GM19372 (cell line): ENCODE measurements at regions not wholly inside any gene's neighbourhood (a gene's known extent, or its start where the extent isn't known, plus 50 kb on each side); places are given as distances from the start of the nearest gene placed in this dataset.
A peak's percentile ranks its signal among the peaks of the same experiment; 100 is the strongest.
"Not testable (repeated sequence)": the region's sequence is repeated elsewhere in the genome, so short reads cannot be mapped to it uniquely, and the experiment has no call there.

Source experiments
- ATAC-seq: cut with Tn5 transposase; IDR thresholded peaks from one replicate; pipeline ENCODE4 v1.9.1; 2021; ENCODE audit warnings: mild to moderate bottlenecking, low read depth, moderate library complexity; ENCODE audit not compliant: unreplicated experiment

GRCh38 chr13:42373048-42373812 lies 101.3 kb downstream of the AKAP11 start:
- ATAC-seq = no peak

- no peak for ATAC-seq
These were observed 103.7 kb downstream of the AKAP11 start for GRCh38 chr13:42375663-42376062.

- peak; percentile 71 for ATAC-seq
These were observed 105.9 kb downstream of the AKAP11 start for GRCh38 chr13:42377640-42378382.

- ATAC-seq = no peak
These were observed 106.4 kb downstream of the AKAP11 start for GRCh38 chr13:42378383-42378780.

GRCh38 chr13:42379241-42379640 lies 107.3 kb downstream of the AKAP11 start:
- no peak for ATAC-seq

GRCh38 chr13:42380420-42381164 lies 108.6 kb downstream of the AKAP11 start:
- ATAC-seq = peak; percentile 44

DNA sequence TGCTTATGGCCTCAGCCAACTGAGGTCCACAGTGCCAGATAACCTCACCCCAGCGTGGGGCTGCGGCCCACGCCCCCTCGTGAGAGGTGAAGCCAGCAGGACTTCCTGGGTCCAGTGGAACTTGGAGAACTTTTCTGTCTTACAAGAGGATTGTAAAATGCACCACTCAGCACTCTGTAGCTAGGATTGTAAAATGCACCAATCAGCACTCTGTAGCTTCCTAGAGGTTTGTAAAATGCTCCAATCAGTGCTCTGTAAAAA lies 109.1 kb downstream of the AKAP11 start:
- no peak for ATAC-seq

GRCh38 chr13:42381426-42381825 lies 109.5 kb downstream of the AKAP11 start:
- not testable (repeated sequence) for ATAC-seq

DNA sequence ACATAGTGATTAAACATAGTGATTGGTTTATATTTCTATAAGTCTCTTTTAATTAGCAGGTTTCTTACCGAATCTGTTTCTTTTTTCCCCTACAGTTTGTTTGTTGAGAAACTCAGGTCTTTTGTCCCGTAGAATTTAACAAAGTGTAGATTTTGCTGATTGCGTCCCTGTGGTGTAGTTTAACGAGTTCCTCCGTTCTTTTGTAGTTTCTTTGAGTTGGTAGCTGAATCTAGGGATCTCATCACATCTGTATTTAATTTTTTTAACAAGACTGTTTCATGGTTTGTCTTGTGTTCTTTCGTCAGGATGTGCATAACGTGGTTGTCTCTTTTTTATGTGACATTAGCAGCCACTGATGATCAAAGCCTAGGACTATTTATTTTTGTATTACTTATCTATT lies 111.1 kb downstream of the AKAP11 start:
- no peak for ATAC-seq

- no peak for ATAC-seq
These were observed 112.3 kb downstream of the AKAP11 start for GRCh38 chr13:42384265-42384664.

DNA sequence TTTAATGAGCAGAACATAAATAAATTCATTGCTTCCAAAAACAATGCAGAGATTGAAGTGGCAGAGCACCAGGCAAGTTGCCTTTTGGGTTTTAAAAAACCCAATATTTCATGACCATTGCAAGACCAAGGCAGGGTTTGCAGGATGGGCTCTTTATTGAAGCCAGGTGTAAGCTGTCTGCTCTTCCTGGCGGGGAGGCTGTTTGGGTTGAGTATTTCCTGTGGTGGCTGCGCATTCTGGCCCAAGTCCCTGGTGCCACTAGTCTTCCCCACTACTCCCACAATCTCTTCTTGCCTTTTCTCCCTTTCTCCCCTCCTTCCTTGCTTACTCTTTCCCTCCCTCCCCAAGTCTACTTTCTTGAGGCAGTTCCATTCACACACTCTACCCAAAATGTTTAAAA lies 116.4 kb downstream of the AKAP11 start:
- ATAC-seq = no peak

DNA sequence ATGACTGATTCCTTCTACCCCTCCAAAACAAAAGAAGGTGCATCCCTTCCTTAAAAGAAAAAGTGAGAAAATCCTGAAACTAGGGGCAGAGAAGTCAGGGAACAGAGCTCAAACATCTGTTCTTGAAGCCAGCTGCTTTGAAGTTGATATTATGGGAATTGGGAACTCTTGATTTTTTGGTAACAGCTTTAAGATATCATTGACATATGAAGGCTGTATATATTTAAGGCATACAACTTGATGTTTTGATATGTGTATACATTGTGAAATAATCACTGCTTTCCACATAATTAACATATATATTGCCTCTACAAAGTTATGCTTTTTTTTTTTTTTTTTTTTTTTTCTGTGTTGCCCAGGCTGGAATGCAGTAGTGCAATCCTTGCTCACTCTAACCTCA lies 117.1 kb downstream of the AKAP11 start:
- ATAC-seq = no peak

- ATAC-seq = no peak
These were observed 120.2 kb downstream of the AKAP11 start for GRCh38 chr13:42392180-42392579.

GRCh38 chr13:42392716-42393572 lies 121.0 kb downstream of the AKAP11 start:
- ATAC-seq = no peak

DNA sequence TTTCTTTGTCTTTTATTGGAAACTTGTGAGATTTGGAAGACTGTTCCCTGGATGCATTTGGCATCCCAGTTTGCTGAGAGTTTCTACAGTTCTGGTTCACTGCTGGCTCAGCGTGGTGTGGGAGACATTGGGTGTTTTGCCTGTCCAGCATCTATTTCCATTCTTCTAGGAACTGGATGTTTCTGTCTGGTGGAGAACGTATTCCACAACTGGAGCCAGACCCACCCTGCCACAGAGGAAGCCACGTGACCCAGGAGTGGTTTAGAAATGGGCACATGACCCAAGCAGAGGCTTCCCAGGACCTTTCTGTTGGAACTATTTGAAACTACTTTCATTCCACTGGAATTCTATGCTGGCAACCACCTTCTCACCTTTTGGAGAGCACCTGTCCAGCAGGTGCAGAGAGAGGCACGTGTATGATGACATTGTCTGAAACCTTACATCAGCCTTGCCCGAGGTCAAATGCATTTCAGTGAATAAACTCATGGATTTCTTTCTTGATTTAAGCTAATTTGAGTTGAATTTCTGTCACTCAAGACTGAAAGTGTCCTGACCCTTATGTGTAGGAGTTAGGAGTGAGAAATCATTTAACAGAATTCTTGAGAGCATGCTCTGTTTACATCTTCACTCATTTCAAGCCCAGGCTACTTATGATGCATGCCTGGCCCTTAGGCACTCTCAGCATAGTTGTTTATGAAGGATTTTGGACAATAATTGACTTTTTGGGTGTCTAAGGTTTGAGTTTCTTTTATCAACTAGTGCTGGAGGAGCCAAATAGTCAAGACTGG lies 121.8 kb downstream of the AKAP11 start:
- ATAC-seq = no peak

- ATAC-seq = no peak
These were observed 122.4 kb downstream of the AKAP11 start for GRCh38 chr13:42394361-42394708.

DNA sequence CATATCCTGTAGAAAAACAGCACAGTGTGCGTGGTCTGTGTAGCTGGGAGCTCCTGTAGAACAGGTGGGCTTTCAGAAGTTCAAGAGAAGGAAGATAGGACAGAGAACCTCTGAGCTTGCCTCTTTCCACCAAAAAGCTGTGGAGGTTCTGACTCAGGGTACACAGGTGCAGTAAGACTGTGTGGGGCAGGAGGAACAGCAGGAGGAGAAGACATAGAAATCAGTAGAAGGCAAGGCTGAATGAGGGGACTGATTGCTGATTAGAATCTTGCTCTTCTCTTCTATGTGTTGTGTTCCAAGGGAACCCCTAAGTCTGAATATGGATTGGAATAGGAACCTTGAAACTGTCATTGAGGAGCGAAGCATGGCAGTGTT lies 122.7 kb downstream of the AKAP11 start:
- no peak for ATAC-seq

- ATAC-seq = no peak
These were observed 123.3 kb downstream of the AKAP11 start for GRCh38 chr13:42395086-42395821.

GRCh38 chr13:42396501-42396900 lies 124.5 kb downstream of the AKAP11 start:
- ATAC-seq = no peak
